SKM-1 (cell line): ENCODE measurements at regions not wholly inside any gene's neighbourhood (a gene's known extent, or its start where the extent isn't known, plus 50 kb on each side); places are given as distances from the start of the nearest gene placed in this dataset.
A peak's percentile ranks its signal among the peaks of the same experiment; 100 is the strongest.

Source experiments
- DNase-seq: peaks from one replicate; lab custom pipeline; 2025; ENCODE audit not compliant: unreplicated experiment; lab: John Stamatoyannopoulos, UW

GRCh38 chr13:59332966-59333365, 830.8 kb downstream of the DIAPH3 start:
- no peak for DNase-seq

- peak; percentile 9 for DNase-seq
Measured at GRCh38 chr13:59337070-59337469, 826.7 kb downstream of the DIAPH3 start.

- DNase-seq = no peak
Measured at GRCh38 chr13:59340151-59340550, 823.6 kb downstream of the DIAPH3 start.

- DNase-seq = no peak
Measured at GRCh38 chr13:59340581-59340980, 823.1 kb downstream of the DIAPH3 start.

GRCh38 chr13:59342400-59342799, 821.3 kb downstream of the DIAPH3 start:
- DNase-seq = no peak

- no peak for DNase-seq
Measured at GRCh38 chr13:59343132-59343531, 820.6 kb downstream of the DIAPH3 start.

GRCh38 chr13:59343993-59344822, 819.5 kb downstream of the DIAPH3 start:
- no peak for DNase-seq

- DNase-seq = no peak
Measured at GRCh38 chr13:59345311-59345710, 818.4 kb downstream of the DIAPH3 start.

GRCh38 chr13:59346999-59347723, 816.6 kb downstream of the DIAPH3 start:
- no peak for DNase-seq

- DNase-seq = no peak
Measured at GRCh38 chr13:59348617-59349016, 815.1 kb downstream of the DIAPH3 start.

- DNase-seq = no peak
Measured at GRCh38 chr13:59352600-59352999, 811.1 kb downstream of the DIAPH3 start.

GRCh38 chr13:59354665-59355369, 808.9 kb downstream of the DIAPH3 start:
- DNase-seq = peak; percentile 38

- no peak for DNase-seq
Measured at GRCh38 chr13:59356607-59357006, 807.1 kb downstream of the DIAPH3 start.

- DNase-seq = no peak
Measured at GRCh38 chr13:59358014-59358413, 805.7 kb downstream of the DIAPH3 start.

GRCh38 chr13:59360108-59360507, 803.6 kb downstream of the DIAPH3 start:
- peak; percentile 60 for DNase-seq

- DNase-seq = no peak
Measured at GRCh38 chr13:59360916-59361315, 802.8 kb downstream of the DIAPH3 start.

GRCh38 chr13:59363313-59363712, 800.4 kb downstream of the DIAPH3 start:
- DNase-seq = no peak

- no peak for DNase-seq
Measured at GRCh38 chr13:59363947-59364346, 799.8 kb downstream of the DIAPH3 start.

- DNase-seq = no peak
Measured at GRCh38 chr13:59364641-59365085, 799.1 kb downstream of the DIAPH3 start.

GRCh38 chr13:59367467-59367866, 796.3 kb downstream of the DIAPH3 start:
- DNase-seq = no peak

GRCh38 chr13:59367904-59368303, 795.8 kb downstream of the DIAPH3 start:
- no peak for DNase-seq

GRCh38 chr13:59368693-59369092, 795.0 kb downstream of the DIAPH3 start:
- no peak for DNase-seq
